Stimulated activated memory B cell treated with anti-CD40 and anti-IgM and Interleukin-4, amounts not matched to agents 10 μg/mL and 1 μg/mL and 100 μg/mL, for 72 hours (primary cell): ENCODE measurements at regions not wholly inside any gene's neighbourhood (a gene's known extent, or its start where the extent isn't known, plus 50 kb on each side); places are given as distances from the start of the nearest gene placed in this dataset.

ENCODE experiments used
- ATAC-seq: fragments of 150-1000 bp; cut with Tn5 transposase; 2 replicates; pipeline ENCODE4 v1.10.0; 2021
- H3K27ac Mint-ChIP-seq: one replicate; pipeline ENCODE4 v1.8.0; 2022; ENCODE audit warnings: mild to moderate bottlenecking, mixed read lengths
- H3K27me3 Mint-ChIP-seq: one replicate; pipeline ENCODE4 v1.8.0; 2022; ENCODE audit warnings: mixed read lengths
- H3K36me3 Mint-ChIP-seq: one replicate; pipeline ENCODE4 v1.8.0; 2022; ENCODE audit warnings: mixed read lengths
- H3K4me1 Mint-ChIP-seq: one replicate; pipeline ENCODE4 v1.8.0; 2022; ENCODE audit warnings: mixed read lengths
- H3K4me3 Mint-ChIP-seq: one replicate; pipeline ENCODE4 v1.8.0; 2022; ENCODE audit warnings: mild to moderate bottlenecking, moderate library complexity, mixed read lengths
- H3K9me3 Mint-ChIP-seq: one replicate; pipeline ENCODE4 v1.8.0; 2022; ENCODE audit warnings: mixed read lengths

DNA sequence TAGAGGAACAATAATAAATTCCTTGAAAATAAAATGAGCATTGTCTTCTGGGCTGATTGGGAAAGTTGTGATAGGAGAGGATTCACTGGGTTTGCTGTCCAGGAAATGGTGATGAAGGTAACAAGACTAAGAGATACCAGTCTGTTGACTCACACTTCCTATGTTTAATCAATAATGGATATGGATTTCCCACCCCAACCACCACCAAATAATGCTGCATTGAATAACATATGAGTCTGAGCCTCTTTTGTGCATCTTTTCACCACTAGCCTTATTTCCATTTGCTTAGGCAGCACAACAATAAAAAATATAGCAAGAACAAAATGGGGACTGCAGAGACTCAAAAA lies 120.2 kb upstream of the NFIB start:
- no peaks in the 10 kb centered on the region for H3K9me3 Mint-ChIP-seq
- no peak overlapping the region for H3K27ac Mint-ChIP-seq
- no peaks in the 10 kb centered on the region for H3K4me1 Mint-ChIP-seq
- no peak for ATAC-seq
- H3K4me3 Mint-ChIP-seq = no peak overlapping the region
- H3K36me3 Mint-ChIP-seq = no peaks in the 10 kb centered on the region
- H3K27me3 Mint-ChIP-seq = peaks cover 32% of the 10 kb centered on the region

DNA sequence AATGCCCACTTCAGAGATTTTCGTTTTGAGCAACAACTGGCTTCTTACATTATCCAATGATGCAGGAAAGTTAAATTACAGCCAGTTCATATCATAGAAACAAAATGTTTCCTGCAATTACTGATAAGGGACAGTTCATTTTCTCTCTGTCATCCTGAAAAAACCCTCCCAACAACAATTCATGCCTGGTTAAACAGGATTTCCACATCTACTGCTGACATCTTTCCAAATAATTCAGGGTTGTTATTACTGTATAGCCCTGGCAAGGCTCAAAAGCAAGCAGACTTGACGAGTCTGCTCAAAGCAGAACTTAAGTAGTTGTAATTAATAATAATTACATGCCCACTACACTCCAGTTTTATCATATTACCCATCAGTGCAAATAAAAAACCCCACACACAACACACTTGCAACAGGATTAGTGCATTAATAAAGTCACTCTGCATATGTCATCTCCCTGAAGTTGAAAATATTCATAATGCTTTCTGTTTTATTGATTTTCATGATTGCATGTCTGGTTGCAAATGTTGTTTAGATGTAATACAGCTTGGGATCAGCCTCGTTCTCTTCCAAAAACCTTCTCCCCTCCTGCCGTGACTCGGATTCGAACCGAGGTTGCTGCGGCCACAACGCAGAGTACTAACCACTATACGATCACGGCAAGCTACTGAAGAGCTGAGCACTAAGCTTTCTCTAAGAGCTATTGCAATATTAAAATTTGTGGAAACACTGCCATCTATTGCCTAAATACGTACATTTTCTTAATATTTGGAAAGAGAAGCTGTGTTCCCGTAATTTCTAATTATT lies 119.6 kb upstream of the NFIB start:
- no peak overlapping the region for H3K4me3 Mint-ChIP-seq
- no peak overlapping the region for H3K27ac Mint-ChIP-seq
- H3K4me1 Mint-ChIP-seq = peaks cover 4% of the 10 kb centered on the region
- peaks cover 33% of the 10 kb centered on the region for H3K27me3 Mint-ChIP-seq
- no peaks in the 10 kb centered on the region for H3K36me3 Mint-ChIP-seq
- H3K9me3 Mint-ChIP-seq = no peaks in the 10 kb centered on the region
- no peak for ATAC-seq

DNA sequence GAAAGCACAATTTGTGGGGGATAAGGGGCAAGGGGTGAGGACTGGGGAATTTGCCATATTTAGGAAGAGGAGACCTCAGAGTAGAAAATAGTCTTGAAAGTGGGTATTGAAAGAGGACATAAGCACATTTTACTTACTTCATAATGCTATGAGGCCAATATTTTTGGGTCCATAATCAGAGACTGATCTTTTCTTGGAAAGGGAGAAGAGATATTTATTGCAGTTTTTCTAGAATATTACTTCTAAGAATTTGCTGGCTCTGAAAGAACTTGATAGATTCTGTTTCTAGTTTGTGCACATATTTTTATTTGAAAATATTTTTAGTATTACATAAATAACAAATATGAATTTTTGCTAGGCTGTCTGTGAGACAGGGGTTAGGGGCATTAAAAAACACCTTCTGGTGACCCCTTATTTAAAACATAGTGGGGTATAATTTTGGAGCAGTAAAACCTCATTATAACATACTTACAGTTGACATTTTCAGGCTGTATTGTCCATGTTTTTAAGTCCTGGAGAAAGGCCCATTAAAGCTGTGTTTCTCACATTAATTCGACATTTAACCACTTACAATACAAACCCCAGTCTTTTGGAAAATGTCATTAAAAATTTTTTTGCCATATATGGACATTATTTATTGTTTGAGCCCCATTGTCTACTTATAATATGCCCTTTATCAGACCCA lies 118.9 kb upstream of the NFIB start:
- Mint-ChIP-seq H3K4me1 (peaks cover 9% of the 10 kb centered on the region), H3K36me3 (no peaks in the 10 kb centered on the region), H3K4me3 (no peak overlapping the region), H3K27me3 (peaks cover 32% of the 10 kb centered on the region), H3K27ac (no peak overlapping the region), H3K9me3 (no peaks in the 10 kb centered on the region)
- ATAC-seq = no peak

DNA sequence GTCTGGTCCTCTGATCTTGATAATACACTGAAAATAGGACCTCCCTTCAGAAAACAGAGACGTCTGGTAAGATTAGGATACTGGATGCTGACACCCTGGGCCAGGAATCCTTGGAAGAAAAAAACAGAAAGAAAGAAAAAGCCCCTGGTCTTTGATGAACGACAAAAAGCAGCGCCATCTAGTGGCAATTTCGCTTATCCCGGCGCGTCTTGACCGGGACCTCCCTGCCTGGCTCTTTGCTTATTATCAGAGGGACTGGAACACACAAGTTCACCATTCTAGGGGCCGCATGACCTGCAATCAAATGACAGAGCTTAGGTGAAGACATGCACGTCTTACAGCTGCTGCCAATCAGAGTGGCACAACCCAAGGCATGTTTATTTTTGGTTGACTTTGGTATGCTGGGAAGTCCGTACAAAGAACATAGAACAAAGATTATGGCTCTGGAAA lies 114.9 kb upstream of the NFIB start:
- no peak overlapping the region for H3K27ac Mint-ChIP-seq
- peaks cover 34% of the 10 kb centered on the region for H3K27me3 Mint-ChIP-seq
- no peaks in the 10 kb centered on the region for H3K36me3 Mint-ChIP-seq
- no peak overlapping the region for H3K4me3 Mint-ChIP-seq
- H3K4me1 Mint-ChIP-seq = peaks cover 9% of the 10 kb centered on the region
- no peaks in the 10 kb centered on the region for H3K9me3 Mint-ChIP-seq
- ATAC-seq = no peak

DNA sequence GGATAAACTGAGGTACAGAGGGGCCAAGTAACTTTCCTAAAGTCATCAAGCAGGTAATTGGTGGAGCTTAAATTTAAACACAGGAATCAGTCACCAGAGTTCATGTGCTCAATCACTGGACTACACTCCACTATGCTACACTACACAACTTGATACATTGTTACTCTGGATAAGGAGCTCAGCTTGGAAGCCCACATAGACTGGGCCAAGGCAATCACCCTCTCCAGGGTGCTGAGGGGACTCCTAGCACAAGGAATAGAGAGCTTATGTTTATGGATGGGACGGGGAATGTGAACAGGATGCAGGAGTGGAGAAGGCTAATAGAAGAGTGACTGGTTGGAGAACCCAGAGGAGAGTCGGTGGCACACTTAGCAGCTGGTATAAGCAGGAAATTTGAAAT lies 113.5 kb upstream of the NFIB start:
- no peak for ATAC-seq
- Mint-ChIP-seq H3K27me3 (peaks cover 23% of the 10 kb centered on the region), H3K4me3 (no peak overlapping the region), H3K27ac (no peak overlapping the region), H3K9me3 (no peaks in the 10 kb centered on the region), H3K4me1 (peaks cover 9% of the 10 kb centered on the region), H3K36me3 (no peaks in the 10 kb centered on the region)

DNA sequence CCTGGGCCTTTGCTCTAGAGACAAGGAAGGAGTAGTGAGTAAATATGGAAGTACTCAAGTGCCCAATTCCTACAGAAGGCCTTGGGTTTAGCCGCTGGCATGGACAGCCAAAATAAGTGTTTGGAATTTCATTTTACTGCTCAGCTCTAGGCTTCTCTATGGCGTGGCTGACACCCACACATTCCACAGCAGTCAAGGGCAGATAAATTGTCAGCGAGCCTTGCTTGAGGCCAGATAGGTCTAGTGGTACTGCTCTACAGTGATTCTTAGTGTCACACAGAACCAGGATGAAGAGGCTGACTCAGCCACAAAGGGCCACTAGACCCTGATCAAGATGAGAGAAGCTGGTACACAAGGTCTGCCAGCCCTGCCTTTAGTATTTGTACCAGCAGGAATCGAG lies 111.0 kb upstream of the NFIB start:
- Mint-ChIP-seq H3K27me3 (peaks cover 19% of the 10 kb centered on the region), H3K4me3 (no peak overlapping the region), H3K9me3 (no peaks in the 10 kb centered on the region), H3K27ac (no peak overlapping the region), H3K36me3 (no peaks in the 10 kb centered on the region), H3K4me1 (peaks cover 9% of the 10 kb centered on the region)
- ATAC-seq = no peak

DNA sequence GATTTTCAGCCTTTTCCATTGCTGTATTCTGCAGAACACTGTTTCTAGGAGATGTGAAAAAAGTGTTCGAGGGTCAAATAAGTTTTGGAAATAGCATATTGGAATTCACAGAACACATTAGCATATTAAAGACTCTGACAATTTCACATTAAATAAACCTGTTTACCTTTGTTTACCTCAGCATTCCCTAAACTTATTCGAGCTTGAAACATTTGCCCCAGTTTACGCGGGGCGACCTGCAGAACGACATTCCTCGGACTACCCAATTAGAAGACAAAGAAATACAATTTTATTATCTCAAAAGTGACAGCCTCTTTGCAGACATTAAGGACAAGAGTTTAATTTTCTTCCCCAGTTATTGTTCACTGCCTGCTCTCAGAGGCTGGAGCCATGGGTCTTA lies 110.3 kb upstream of the NFIB start:
- H3K27me3 Mint-ChIP-seq = peaks cover 19% of the 10 kb centered on the region
- ATAC-seq = no peak
- H3K36me3 Mint-ChIP-seq = no peaks in the 10 kb centered on the region
- no peak overlapping the region for H3K4me3 Mint-ChIP-seq
- no peaks in the 10 kb centered on the region for H3K9me3 Mint-ChIP-seq
- H3K4me1 Mint-ChIP-seq = peaks cover 9% of the 10 kb centered on the region
- no peak overlapping the region for H3K27ac Mint-ChIP-seq

DNA sequence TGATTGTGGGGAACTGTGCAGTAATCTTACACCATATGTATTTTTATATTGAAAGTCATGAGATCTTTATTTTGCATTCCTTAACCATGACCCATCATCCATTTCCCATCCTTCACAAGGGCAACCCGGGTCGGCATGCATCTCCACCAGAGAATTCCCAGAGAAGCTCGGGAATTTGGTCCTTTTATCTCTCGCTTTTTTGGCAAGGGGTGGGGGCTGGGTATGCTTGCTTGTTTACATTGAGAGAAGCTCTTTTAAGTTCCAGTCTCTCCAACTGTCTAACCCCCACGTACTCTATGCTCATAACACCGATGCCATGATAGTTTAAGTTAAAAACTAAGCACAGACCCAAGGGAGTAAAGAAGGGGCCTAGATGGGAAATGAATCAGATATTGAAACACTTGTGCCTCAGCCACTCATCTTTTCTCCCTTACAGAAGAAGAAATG lies 109.9 kb upstream of the NFIB start:
- H3K4me1 Mint-ChIP-seq = peaks cover 8% of the 10 kb centered on the region
- H3K27ac Mint-ChIP-seq = no peak overlapping the region
- no peak overlapping the region for H3K4me3 Mint-ChIP-seq
- ATAC-seq = no peak
- H3K27me3 Mint-ChIP-seq = peaks cover 17% of the 10 kb centered on the region
- H3K36me3 Mint-ChIP-seq = no peaks in the 10 kb centered on the region
- H3K9me3 Mint-ChIP-seq = no peaks in the 10 kb centered on the region

DNA sequence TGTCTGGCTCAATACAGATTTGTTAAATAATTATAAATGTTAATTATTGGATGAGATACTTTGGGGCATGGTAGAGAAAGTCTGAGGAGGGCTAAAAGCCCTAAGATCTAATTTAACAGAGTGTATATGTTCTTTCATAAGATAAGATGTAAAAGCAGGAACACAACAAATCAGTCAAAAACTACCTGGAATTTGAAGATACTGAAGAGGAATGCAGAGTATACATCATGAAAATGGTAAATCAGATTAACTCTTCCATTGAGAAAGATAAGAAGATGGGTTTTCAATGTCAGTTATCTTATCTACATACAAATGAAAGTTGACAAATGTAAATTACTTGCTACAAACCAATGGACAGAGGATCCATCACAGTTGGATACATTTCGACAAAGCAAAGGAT lies 107.3 kb upstream of the NFIB start:
- no peak for ATAC-seq
- no peaks in the 10 kb centered on the region for H3K27me3 Mint-ChIP-seq
- H3K4me3 Mint-ChIP-seq = no peak overlapping the region
- H3K4me1 Mint-ChIP-seq = no peaks in the 10 kb centered on the region
- no peaks in the 10 kb centered on the region for H3K36me3 Mint-ChIP-seq
- no peak overlapping the region for H3K27ac Mint-ChIP-seq
- H3K9me3 Mint-ChIP-seq = no peaks in the 10 kb centered on the region

DNA sequence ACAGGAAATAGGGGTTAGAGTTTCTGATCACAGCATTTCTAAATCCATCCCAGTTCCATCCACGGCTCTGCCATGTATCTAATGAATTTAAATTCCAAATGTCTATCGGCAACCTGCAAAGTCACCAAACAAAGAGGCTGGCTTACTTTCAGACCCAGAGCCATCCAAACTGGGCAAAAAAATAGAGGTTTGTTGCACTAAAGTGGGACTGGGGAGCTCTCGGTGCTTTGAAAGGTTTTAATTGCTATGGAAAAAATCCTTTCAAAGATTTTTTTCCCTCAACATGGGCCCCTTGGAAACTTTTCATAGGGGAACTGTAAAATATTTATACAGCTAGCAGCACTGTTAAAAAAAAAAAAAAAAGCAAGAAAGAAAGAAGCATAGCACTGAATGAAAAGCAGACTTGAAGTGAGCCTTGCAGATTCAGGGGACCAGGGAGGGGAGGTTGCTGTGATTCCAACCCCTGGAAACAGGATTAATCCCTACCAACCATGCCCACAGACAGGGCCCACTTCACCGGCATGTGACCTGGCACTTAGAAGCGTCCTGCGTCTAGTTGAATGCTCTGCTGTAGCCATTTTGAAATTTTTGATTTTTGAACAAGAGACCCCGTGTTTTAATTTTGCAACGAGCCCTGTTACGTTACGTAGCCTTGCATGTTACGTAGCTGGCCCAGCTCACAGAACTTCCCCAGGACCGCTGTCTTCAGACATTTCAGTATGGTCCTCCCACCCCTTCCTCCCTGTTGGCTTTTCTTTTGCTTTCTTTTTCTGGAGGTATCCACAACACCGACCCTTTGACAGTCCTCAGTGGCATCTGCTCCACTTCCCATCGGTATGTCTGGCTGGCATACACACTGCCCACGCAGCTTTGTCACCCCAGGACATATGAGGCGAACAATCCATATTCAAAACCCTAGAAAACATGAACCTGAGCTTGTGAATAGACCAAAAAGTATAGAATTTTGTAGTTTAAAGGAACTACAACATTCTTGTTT lies 105.3 kb upstream of the NFIB start:
- H3K9me3 Mint-ChIP-seq = no peaks in the 10 kb centered on the region
- no peak overlapping the region for H3K4me3 Mint-ChIP-seq

DNA sequence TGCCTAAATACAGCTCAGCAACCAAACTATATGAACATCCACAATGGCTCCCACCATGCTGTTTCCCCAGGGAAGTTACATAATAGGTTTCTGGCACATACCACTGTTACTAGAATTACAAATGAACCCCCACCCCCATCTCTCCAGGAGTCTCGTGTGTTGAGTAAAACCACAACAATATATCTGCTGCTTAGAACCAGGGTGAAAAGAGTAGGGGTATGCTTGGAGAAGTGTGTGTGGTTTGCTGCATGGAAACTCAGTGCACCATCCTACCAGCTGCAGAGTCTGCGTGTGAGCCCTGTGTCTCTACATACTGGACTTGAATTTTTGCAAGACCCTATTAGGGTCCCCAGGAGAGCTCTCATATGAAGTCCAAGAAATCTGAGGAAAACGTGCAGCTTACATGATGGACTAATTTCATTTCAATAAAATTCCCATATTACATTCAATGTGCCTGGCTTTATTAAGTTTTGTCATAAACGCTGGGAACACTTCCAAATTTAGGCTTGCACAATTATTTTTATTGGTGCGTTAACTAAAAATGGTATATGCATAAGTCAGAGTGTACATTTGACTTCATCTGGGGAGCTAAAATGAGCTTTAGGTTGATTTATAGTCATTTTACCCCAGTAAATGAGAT lies 104.5 kb upstream of the NFIB start:
- no peaks in the 10 kb centered on the region for H3K9me3 Mint-ChIP-seq

More for the DNA sequence above, 105.3 kb upstream of the NFIB start:
- H3K36me3 Mint-ChIP-seq = no peaks in the 10 kb centered on the region
- no peak for ATAC-seq
- no peaks in the 10 kb centered on the region for H3K4me1 Mint-ChIP-seq
- no peak overlapping the region for H3K27ac Mint-ChIP-seq
- H3K27me3 Mint-ChIP-seq = no peaks in the 10 kb centered on the region

DNA sequence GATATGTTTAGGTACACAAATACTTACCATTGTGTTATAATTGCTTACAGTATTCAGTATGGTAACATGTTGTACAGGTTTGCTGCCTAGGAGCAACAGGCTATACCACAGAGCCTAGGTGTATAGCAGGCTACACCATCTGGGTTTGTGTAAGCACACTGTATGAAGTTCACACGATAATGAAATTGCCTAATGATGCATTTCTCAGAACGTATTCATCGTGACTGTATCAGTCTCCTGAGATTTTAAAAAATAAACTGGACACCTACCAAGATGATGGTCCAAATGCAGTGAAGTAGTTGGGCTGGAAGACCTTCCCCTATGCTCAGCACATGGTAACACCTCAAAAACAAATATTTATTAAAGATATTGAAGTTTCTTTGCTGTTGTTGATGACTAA lies 103.3 kb upstream of the NFIB start:
- Mint-ChIP-seq H3K27ac (no peak overlapping the region), H3K4me1 (no peaks in the 10 kb centered on the region), H3K9me3 (no peaks in the 10 kb centered on the region), H3K27me3 (no peaks in the 10 kb centered on the region), H3K4me3 (no peak overlapping the region), H3K36me3 (no peaks in the 10 kb centered on the region)
- no peak for ATAC-seq

More for the DNA sequence above, 104.5 kb upstream of the NFIB start:
- Mint-ChIP-seq H3K4me1 (no peaks in the 10 kb centered on the region), H3K27ac (no peak overlapping the region), H3K27me3 (no peaks in the 10 kb centered on the region), H3K4me3 (no peak overlapping the region), H3K36me3 (no peaks in the 10 kb centered on the region)
- ATAC-seq = no peak

DNA sequence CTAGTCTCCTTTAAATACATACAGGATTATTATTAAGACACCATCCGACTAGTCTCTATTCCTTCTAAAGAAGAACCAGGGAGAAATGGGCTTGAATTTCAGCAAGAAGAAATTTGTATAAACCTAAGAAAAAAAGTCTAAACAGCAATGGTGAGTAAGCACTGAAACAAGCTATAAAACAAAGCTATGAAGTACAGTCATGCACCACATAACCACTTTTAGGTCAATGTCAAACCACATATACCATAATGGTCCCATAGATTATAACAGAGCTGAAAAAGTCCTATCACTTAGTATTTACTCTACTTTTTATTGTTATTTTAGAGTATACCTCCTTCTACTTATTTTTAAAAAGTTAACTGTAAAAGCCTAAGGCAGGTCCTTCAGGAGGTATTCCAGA lies 102.0 kb upstream of the NFIB start:
- no peak for ATAC-seq
- H3K27ac Mint-ChIP-seq = no peak overlapping the region
- no peaks in the 10 kb centered on the region for H3K36me3 Mint-ChIP-seq
- no peaks in the 10 kb centered on the region for H3K9me3 Mint-ChIP-seq
- H3K4me1 Mint-ChIP-seq = no peaks in the 10 kb centered on the region
- no peak overlapping the region for H3K4me3 Mint-ChIP-seq
- no peaks in the 10 kb centered on the region for H3K27me3 Mint-ChIP-seq

DNA sequence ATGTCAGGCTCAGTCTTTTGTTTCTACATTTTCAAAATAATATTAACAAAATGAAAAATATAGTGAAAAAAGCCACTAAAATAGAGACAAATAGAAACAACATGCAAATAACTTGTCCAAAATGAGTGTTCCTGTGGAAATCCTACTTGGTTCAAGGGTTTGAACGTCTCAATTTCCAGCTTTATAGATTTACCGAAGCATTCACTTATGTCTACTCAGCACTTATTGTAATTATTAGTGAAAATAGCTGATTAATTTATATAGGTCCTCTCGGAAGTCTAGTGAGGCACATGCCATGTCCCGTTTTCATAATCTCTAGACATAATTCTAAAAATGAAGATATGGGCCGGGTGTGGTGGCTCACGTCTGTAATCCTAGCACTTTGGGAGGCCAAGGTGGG lies 99.9 kb upstream of the NFIB start:
- Mint-ChIP-seq H3K9me3 (no peaks in the 10 kb centered on the region), H3K27ac (no peak overlapping the region), H3K4me3 (no peak overlapping the region), H3K4me1 (no peaks in the 10 kb centered on the region), H3K36me3 (no peaks in the 10 kb centered on the region), H3K27me3 (peaks cover under 1% of the 10 kb centered on the region)
- ATAC-seq = no peak

DNA sequence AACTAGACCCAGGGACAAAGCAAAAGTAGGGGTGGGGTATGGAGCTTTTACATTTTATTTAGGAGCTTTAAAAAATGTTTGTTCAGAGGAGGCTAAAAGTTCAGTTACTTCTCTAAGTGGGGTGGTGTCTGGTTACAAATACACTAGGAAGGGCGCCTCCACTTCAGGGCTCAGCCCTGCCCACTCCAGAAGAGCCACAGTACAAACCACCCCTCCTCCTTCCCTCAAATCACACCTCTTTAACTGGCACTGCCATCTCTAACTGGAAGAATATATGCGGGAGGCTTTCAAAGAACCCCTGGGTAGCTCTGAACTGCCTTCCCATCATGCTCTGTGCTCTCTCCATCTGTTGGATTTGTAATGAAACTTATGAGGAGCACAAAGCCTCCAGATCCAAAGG lies 98.8 kb upstream of the NFIB start:
- H3K27me3 Mint-ChIP-seq = peaks cover 8% of the 10 kb centered on the region
- no peak for ATAC-seq
- H3K4me1 Mint-ChIP-seq = no peaks in the 10 kb centered on the region
- H3K36me3 Mint-ChIP-seq = no peaks in the 10 kb centered on the region
- no peak overlapping the region for H3K4me3 Mint-ChIP-seq
- H3K27ac Mint-ChIP-seq = no peak overlapping the region
- H3K9me3 Mint-ChIP-seq = no peaks in the 10 kb centered on the region
